Tibial nerve (tissue), 4 donors: ENCODE measurements at regions not wholly inside any gene's neighbourhood (a gene's known extent, or its start where the extent isn't known, plus 50 kb on each side); places are given as distances from the start of the nearest gene placed in this dataset.

Source experiments
- DNase-seq, 2 donors: peaks; one replicate each; pipeline ENCODE4 v3.0.0-alpha.2; 2019; ENCODE audit warnings: low spot score in 2 of 2
- H3K27ac ChIP-seq, 4 donors: fragments of 200-600 bp; sonication (generic) in 3 of 4; one replicate each; pipeline ENCODE4 v1.5.1; 2017 to 2019; ENCODE audit warnings: mild to moderate bottlenecking in 1 of 4
- H3K27me3 ChIP-seq, 2 donors: fragments of 200-600 bp; sonication (generic) in 1 of 2; one replicate each; pipeline versions ENCODE4 v1.5.1 to v1.6.0; 2017 to 2019
- H3K36me3 ChIP-seq, 3 donors: fragments of 200-600 bp; sonication (generic); one replicate each; pipeline ENCODE4 v1.5.1; 2018 to 2019
- H3K4me1 ChIP-seq, 4 donors: fragments of 200-600 bp; sonication (generic) in 3 of 4; one replicate each; pipeline ENCODE4 v1.5.1; 2017 to 2019
- H3K4me3 ChIP-seq, 4 donors: fragments of 200-600 bp; sonication (generic) in 3 of 4; one replicate each; pipeline ENCODE4 v1.5.1; 2017 to 2019; ENCODE audit warnings: mild to moderate bottlenecking in 1 of 4, moderate library complexity in 1 of 4
- H3K9me3 ChIP-seq, 4 donors: fragments of 200-600 bp; sonication (generic) in 3 of 4; one replicate each; pipeline ENCODE4 v1.5.1; 2017 to 2019
- CTCF ChIP-seq, 5 experiments: fragments of 200-600 bp in 3 of 5; fragments of 450-650 bp in 2 of 5; sonication (generic) in 3 of 5; IDR thresholded peaks; one replicate each; pipeline ENCODE4 v1.5.1; 2016 to 2019; ENCODE audit warnings: antibody characterized with exemption in 5 of 5, mild to moderate bottlenecking in 3 of 5, moderate library complexity in 2 of 5
- EP300 ChIP-seq, 2 donors: sonication (generic); formaldehyde crosslinking; IDR thresholded peaks; one replicate each; pipeline ENCODE4 v1.6.1; 2017; ENCODE audit warnings: antibody characterized with exemption in 2 of 2, mild to moderate bottlenecking in 1 of 2
- POLR2A ChIP-seq, 2 donors: fragments of 450-650 bp; IDR thresholded peaks; one replicate each; pipeline ENCODE4 v1.6.1; 2017; ENCODE audit warnings: antibody characterized with exemption in 2 of 2, mild to moderate bottlenecking in 2 of 2, moderate library complexity in 2 of 2
- WGBS, 2 donors: methylation state at CpG; one replicate each; pipeline ENCODE4 v1.1.5; 2018; 5-methylcytosine and 5-hydroxymethylcytosine counted together

- no peaks in the 10 kb centered on the region for H3K36me3 ChIP-seq
- H3K4me1 ChIP-seq = no peaks in the 10 kb centered on the region
- no peak for DNase-seq
- 47 to 50% methylated on average over 7 of the region's 7 CpGs for WGBS, 2 donors
- no peak overlapping the region for H3K4me3 ChIP-seq
- H3K27ac ChIP-seq = no peak overlapping the region
- H3K9me3 ChIP-seq = no peaks in the 10 kb centered on the region
- H3K27me3 ChIP-seq = no peaks in the 10 kb centered on the region
- no peak for TF ChIP-seq CTCF (IDR thresholded peaks at IDR 0.05)
These were observed 536.5 kb downstream of the CDK5RAP2 start for GRCh38 chr9:120043448-120043847.

GRCh38 chr9:120040896-120041295, 539.1 kb downstream of the CDK5RAP2 start:
- TF ChIP-seq CTCF (IDR thresholded peaks at IDR 0.05) (no peak), EP300 (IDR thresholded peaks at IDR 0.05) (no peak), POLR2A (IDR thresholded peaks at IDR 0.05) (no peak)
- no peak for DNase-seq
- H3K4me1 ChIP-seq = no peaks in the 10 kb centered on the region
- whole genome bisulfite sequencing, 2 donors = 68 to 74% methylated on average over 4 of the region's 4 CpGs
- no peaks in the 10 kb centered on the region for H3K27me3 ChIP-seq
- H3K27ac ChIP-seq = no peak overlapping the region
- H3K36me3 ChIP-seq = no peaks in the 10 kb centered on the region
- H3K9me3 ChIP-seq = no peaks in the 10 kb centered on the region
- no peak overlapping the region for H3K4me3 ChIP-seq

- Histone ChIP-seq H3K36me3 (no peaks in the 10 kb centered on the region), H3K9me3 (no peaks in the 10 kb centered on the region), H3K4me3 (no peak overlapping the region), H3K27ac (no peak overlapping the region), H3K27me3 (no peaks in the 10 kb centered on the region), H3K4me1 (no peaks in the 10 kb centered on the region)
- TF ChIP-seq EP300 (IDR thresholded peaks at IDR 0.05) = no peak
- no peak for TF ChIP-seq CTCF (IDR thresholded peaks at IDR 0.05)
- TF ChIP-seq POLR2A (IDR thresholded peaks at IDR 0.05) = no peak
- no peak for DNase-seq
- 74 to 78% methylated on average over 4 of the region's 4 CpGs for WGBS, 2 donors
These were observed 541.6 kb downstream of the CDK5RAP2 start for GRCh38 chr9:120038342-120038741.

- no peaks in the 10 kb centered on the region for H3K36me3 ChIP-seq
- H3K4me3 ChIP-seq = no peak overlapping the region
- no peak overlapping the region for H3K27ac ChIP-seq
- no peaks in the 10 kb centered on the region for H3K4me1 ChIP-seq
- WGBS, 2 donors = 94 to 95% methylated on average over 9 of the region's 9 CpGs
- no peaks in the 10 kb centered on the region for H3K9me3 ChIP-seq
- H3K27me3 ChIP-seq = no peaks in the 10 kb centered on the region
- TF ChIP-seq EP300 (IDR thresholded peaks at IDR 0.05) = no peak
- TF ChIP-seq CTCF (IDR thresholded peaks at IDR 0.05) = no peak
- TF ChIP-seq POLR2A (IDR thresholded peaks at IDR 0.05) = no peak
- no peak for DNase-seq
These were observed 547.3 kb downstream of the CDK5RAP2 start for GRCh38 chr9:120032639-120033038.

- TF ChIP-seq CTCF (IDR thresholded peaks at IDR 0.05) (no peak), POLR2A (IDR thresholded peaks at IDR 0.05) (no peak), EP300 (IDR thresholded peaks at IDR 0.05) (no peak)
These were observed 549.1 kb downstream of the CDK5RAP2 start for GRCh38 chr9:120030847-120031246.

More at GRCh38 chr9:120030847-120031246, 549.1 kb downstream of the CDK5RAP2 start:
- WGBS, 2 donors = 45 to 55% methylated on average over 5 of the region's 5 CpGs
- Histone ChIP-seq H3K36me3 (no peaks in the 10 kb centered on the region), H3K27ac (no peak overlapping the region), H3K4me1 (no peaks in the 10 kb centered on the region), H3K9me3 (no peaks in the 10 kb centered on the region), H3K27me3 (no peaks in the 10 kb centered on the region), H3K4me3 (no peak overlapping the region)
- DNase-seq = no peak
